ENCODE measurements at regions not wholly inside any gene's neighbourhood (a gene's known extent, or its start where the extent isn't known, plus 50 kb on each side); places are given as distances from the start of the nearest gene placed in this dataset.

DNA sequence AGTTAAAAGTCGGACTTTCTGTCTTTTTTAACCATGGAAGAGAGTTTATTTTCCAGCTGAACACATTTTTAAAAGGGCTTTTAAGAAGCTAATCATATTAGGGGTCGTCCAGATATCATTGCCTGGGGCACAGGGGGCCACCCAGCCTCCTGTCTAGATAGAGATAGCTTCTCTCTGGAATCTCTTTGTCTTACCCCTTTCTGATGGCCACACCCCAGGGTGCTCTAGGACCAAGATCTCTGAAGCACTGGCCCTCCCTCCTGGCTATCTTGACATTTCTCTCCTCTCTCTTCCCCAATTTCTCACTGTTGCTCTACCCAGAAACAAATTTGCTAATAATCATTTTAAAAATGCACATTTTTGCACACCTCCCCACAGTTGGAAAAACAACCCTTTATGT, 204.4 kb downstream of the NXNL2 start:
- Histone ChIP-seq H3K4ac (replicated peaks; ENCODE audit: insufficient read length, low read depth, low read length) (no peak overlapping the region), H4K91ac (replicated peaks; ENCODE audit: insufficient read length, low read length) (no peak overlapping the region), H2AFZ (ENCODE audit: low read length) (no peak overlapping the region), H3K4me2 (ENCODE audit: insufficient read depth in 1 of 2, low read depth in 2 of 2, low read length in 2 of 2) (no peak overlapping the region), H2BK12ac (ENCODE audit: low read depth, low read length) (no peak overlapping the region), H3K18ac (ENCODE audit: extremely low read depth, low read length) (no peak overlapping the region), H3K9me3 (ENCODE audit: insufficient read depth in 2 of 2, low read depth in 1 of 2, low read length in 1 of 2) (peaks cover 9 to 11% of the 10 kb centered on the region in 2 experiments), H3K27me3 (replicated peaks in 1 of 4; ENCODE audit: control insufficient read depth in 3 of 4, extremely low read depth in 1 of 4, insufficient read depth in 3 of 4, low read length in 3 of 4) (no peaks in the 10 kb centered on the region; a peak in 1 of 7 replicates), H4K5ac (ENCODE audit: insufficient read length, low read depth, low read length) (no peak overlapping the region), H3K79me2 (ENCODE audit: control insufficient read depth in 1 of 2, insufficient read depth in 2 of 2, low read length in 2 of 2) (no peaks in the 10 kb centered on the region), H4K8ac (ENCODE audit: extremely low read depth, insufficient read depth, low read length) (no peak overlapping the region), H3K4me1 (replicated peaks in 1 of 4; ENCODE audit: control insufficient read depth in 3 of 4, insufficient read depth in 4 of 4, low read length in 3 of 4) (peaks cover 0 to 5% (median 3%) of the 10 kb centered on the region in 4 experiments; a peak in 5 of 7 replicates), H3K14ac (ENCODE audit: insufficient read length) (no peak overlapping the region), H2BK15ac (ENCODE audit: low read length) (no peak overlapping the region), H3K9ac (replicated peaks in 1 of 4; ENCODE audit: extremely low read depth in 1 of 4, low read depth in 3 of 4, low read length in 3 of 4) (no peak overlapping the region), H3K4me3 (ENCODE audit: extremely low read depth in 1 of 4, insufficient read depth in 2 of 4, low read depth in 3 of 4, low read length in 4 of 4) (no peak overlapping the region), H2BK5ac (ENCODE audit: low read depth, low read length) (no peak overlapping the region), H3K56ac (replicated peaks; ENCODE audit: insufficient read length, low read depth, low read length) (no peak overlapping the region), H3K79me1 (ENCODE audit: low read depth, low read length) (no peaks in the 10 kb centered on the region), H2AK5ac (ENCODE audit: low read depth, low read length) (no peak overlapping the region), H2BK20ac (ENCODE audit: low read length) (no peak overlapping the region), H3K23ac (ENCODE audit: insufficient read length) (no peak overlapping the region), H2BK120ac (replicated peaks; ENCODE audit: low read depth, low read length) (no peak overlapping the region), H4K20me1 (replicated peaks in 1 of 2; ENCODE audit: control insufficient read depth in 1 of 2, insufficient read depth in 2 of 2, low read length in 2 of 2) (no peaks in the 10 kb centered on the region), H3K27ac (ENCODE audit: low read depth, low read length) (no peak overlapping the region), H3K23me2 (ENCODE audit: low read depth, low read length) (no peaks in the 10 kb centered on the region), H3K36me3 (ENCODE audit: control insufficient read depth in 2 of 4, insufficient read depth in 4 of 4, low read length in 3 of 4) (0 out of 8 replicates have a peak, but pooled peaks cover 0 to 3% (median 0%) of the 10 kb centered on the region in 4 experiments)
- DNase-seq (ENCODE audit: low read depth in 1 of 2, low spot score in 2 of 2) (no peak), FAIRE-seq (no peak)
- ChIA-PET POLR2A (ENCODE audit: partially characterized antibody) (interaction anchor here (0.5 kb wide), 1 partner anchor 1274 kb away, joined by 3 read pairs; no protein-coding TSS in a partner anchor), CTCF (ENCODE audit: partially characterized antibody) (interaction anchor here (0.7 to 2.3 kb wide), 10 partner anchors 8 to 274 kb away, joined by 3 to 7 read pairs (median 3); no protein-coding TSS in a partner anchor)
- 89% methylated on average over 2 of the region's 2 CpGs; no CpG with 5 or more reads in 1 of the 2 experiments for WGBS, 2 experiments (ENCODE audit: extremely low coverage in 1 of 2, insufficient coverage in 1 of 2, insufficient read length in 1 of 2, insufficient replicate concordance in 2 of 2, low coverage in 1 of 2, low lambda C conversion rate in 2 of 2, missing lambda C conversion rate in 1 of 2)
- TF ChIP-seq HDAC2 (IDR thresholded peaks at IDR 0.05; ENCODE audit: borderline replicate concordance in 1 of 2, low read depth in 2 of 2, low read length in 2 of 2) (no peak), EZH2 (IDR thresholded peaks at IDR 0.05; ENCODE audit: low read depth, low read length, severe bottlenecking) (no peak), CBX8 (IDR thresholded peaks at IDR 0.05; ENCODE audit: borderline replicate concordance, low read depth, low read length) (no peak), SP4 (IDR thresholded peaks at IDR 0.05; ENCODE audit: low read length) (no peak), CEBPB (IDR thresholded peaks at IDR 0.05; ENCODE audit: low read depth, low read length) (no peak), FOSL1 (IDR thresholded peaks at IDR 0.05; ENCODE audit: insufficient read depth, low read depth, low read length) (no peak), JUN (IDR thresholded peaks at IDR 0.05; ENCODE audit: low read depth, low read length) (no peak), SIN3A (conservative IDR thresholded peaks at IDR 0.05 in 1 of 2, IDR thresholded peaks at IDR 0.05 in 1 of 2; ENCODE audit: low read depth in 1 of 2, low read length in 2 of 2) (no peak), GABPA (IDR thresholded peaks at IDR 0.05; ENCODE audit: borderline replicate concordance, insufficient read depth, low read length) (no peak), KDM1A (IDR thresholded peaks at IDR 0.05; ENCODE audit: borderline replicate concordance, low read length) (no peak), ATF2 (IDR thresholded peaks at IDR 0.05; ENCODE audit: low read length) (no peak)

Data from H1 (cell line).